ENCODE measurements at regions not wholly inside any gene's neighbourhood (a gene's known extent, or its start where the extent isn't known, plus 50 kb on each side); places are given as distances from the start of the nearest gene placed in this dataset.

GRCh38 chr4:177947607-177948006 is 505.4 kb upstream of the AGA start:
- TF ChIP-seq CTCF (IDR thresholded peaks at IDR 0.05; ENCODE audit: insufficient read depth, low read depth, low read length) (no peak), EZH2 (IDR thresholded peaks at IDR 0.05; ENCODE audit: insufficient read depth, low read length) (no peak)
